HPDE6-E6E7 (cell line): ENCODE measurements at regions not wholly inside any gene's neighbourhood (a gene's known extent, or its start where the extent isn't known, plus 50 kb on each side); places are given as distances from the start of the nearest gene placed in this dataset.
A peak's percentile ranks its signal among the peaks of the same experiment; 100 is the strongest.
"Not testable (repeated sequence)": the region's sequence is repeated elsewhere in the genome, so short reads cannot be mapped to it uniquely, and the experiment has no call there.

ENCODE experiments used
- DNase-seq: peaks from one replicate; pipeline ENCODE4 v3.0.0; 2011; ENCODE audit warnings: missing footprints; ENCODE audit errors: extremely low spot score

- not testable (repeated sequence) for DNase-seq
Measured at GRCh38 chr4:10388146-10388545, 69.1 kb downstream of the ZNF518B start.

GRCh38 chr4:10385994-10386394 lies 71.2 kb downstream of the ZNF518B start:
- DNase-seq, result no peak

- DNase-seq, result no peak
Measured at GRCh38 chr4:10384974-10385373, 72.3 kb downstream of the ZNF518B start.

- no peak for DNase-seq
Measured at GRCh38 chr4:10383417-10383816, 73.8 kb downstream of the ZNF518B start.

- not testable (repeated sequence) for DNase-seq
Measured at GRCh38 chr4:10382171-10382570, 75.1 kb downstream of the ZNF518B start.

GRCh38 chr4:10381146-10381545 lies 76.1 kb downstream of the ZNF518B start:
- DNase-seq, result no peak

- DNase-seq, result no peak
Measured at GRCh38 chr4:10380735-10381134, 76.5 kb downstream of the ZNF518B start.

- no peak for DNase-seq
Measured at GRCh38 chr4:10371869-10372471, 85.3 kb downstream of the ZNF518B start.

- no peak for DNase-seq
Measured at GRCh38 chr4:10371121-10371520, 86.1 kb downstream of the ZNF518B start.

- DNase-seq, result no peak
Measured at GRCh38 chr4:10369517-10369916, 87.7 kb downstream of the ZNF518B start.

- no peak for DNase-seq
Measured at GRCh38 chr4:10366628-10367027, 90.6 kb downstream of the ZNF518B start.

GRCh38 chr4:10364194-10364593 lies 93.0 kb downstream of the ZNF518B start:
- DNase-seq, result no peak

- DNase-seq, result no peak
Measured at GRCh38 chr4:10354746-10355145, 102.5 kb downstream of the ZNF518B start.

GRCh38 chr4:10354225-10354624 lies 103.0 kb downstream of the ZNF518B start:
- no peak for DNase-seq

GRCh38 chr4:10353110-10353509 lies 104.1 kb downstream of the ZNF518B start:
- DNase-seq, result no peak

GRCh38 chr4:10348241-10348640 lies 109.0 kb downstream of the ZNF518B start:
- no peak for DNase-seq

GRCh38 chr4:10347815-10348214 lies 109.4 kb downstream of the ZNF518B start:
- DNase-seq, result no peak

- no peak for DNase-seq
Measured at GRCh38 chr4:10347281-10347795, 109.9 kb downstream of the ZNF518B start.

- peak; percentile 52 for DNase-seq
Measured at GRCh38 chr4:10346023-10346422, 111.2 kb downstream of the ZNF518B start.

GRCh38 chr4:10345381-10345784 lies 111.8 kb downstream of the ZNF518B start:
- DNase-seq, result no peak

GRCh38 chr4:10344824-10345223 lies 112.4 kb downstream of the ZNF518B start:
- no peak for DNase-seq

GRCh38 chr4:10343656-10344055 lies 113.6 kb downstream of the ZNF518B start:
- DNase-seq, result no peak

GRCh38 chr4:10342866-10343265 lies 114.4 kb downstream of the ZNF518B start:
- no peak for DNase-seq

GRCh38 chr4:10336471-10336870 lies 120.8 kb downstream of the ZNF518B start:
- DNase-seq, result peak; percentile 27
